Body of pancreas (tissue), 4 donors: ENCODE measurements at regions not wholly inside any gene's neighbourhood (a gene's known extent, or its start where the extent isn't known, plus 50 kb on each side); places are given as distances from the start of the nearest gene placed in this dataset.

ENCODE experiments used
- ATAC-seq: fragments of 150-250 bp; one replicate; pipeline ENCODE4 v1.9.1; 2016
- DNase-seq, 4 donors: peaks; one replicate each; pipeline ENCODE4 v3.0.0-alpha.2; 2019
- H3K27ac ChIP-seq, 4 donors: fragments of 200-600 bp; sonication (generic); 1 replicate in 3 of 4; 2 replicates in 1 of 4; pipeline versions ENCODE4 v1.5.1 to v1.6.1; 2016 to 2019; ENCODE audit warnings: mild to moderate bottlenecking in 1 of 4, mixed read lengths in 1 of 4, moderate library complexity in 1 of 4
- H3K27me3 ChIP-seq, 2 donors: fragments of 200-600 bp; sonication (generic); one replicate each; pipeline ENCODE4 v1.6.0; 2016; ENCODE audit warnings: mild to moderate bottlenecking in 1 of 2
- H3K36me3 ChIP-seq, 2 donors: fragments of 200-600 bp; sonication (generic); replicated peaks in 1 of 2; 2 replicates each; pipeline ENCODE4 v1.5.1; 2016; ENCODE audit warnings: low read depth in 2 of 2; ENCODE audit not compliant: insufficient read depth in 1 of 2
- H3K4me1 ChIP-seq: fragments of 200-600 bp; sonication (generic); one replicate; pipeline ENCODE4 v1.6.0; 2016
- H3K4me3 ChIP-seq, 2 donors: fragments of 200-600 bp; sonication (generic); 1 replicate in 1 of 2; 2 replicates in 1 of 2; pipeline ENCODE4 v1.5.1; 2016 to 2019
- H3K9me3 ChIP-seq, 3 donors: fragments of 200-600 bp; sonication (generic); 1 replicate in 2 of 3; 2 replicates in 1 of 3; pipeline ENCODE4 v1.5.1; 2016
- POLR2A ChIP-seq, 3 donors: fragments of 450-650 bp; IDR thresholded peaks; one replicate each; pipeline ENCODE4 v1.6.1; 2016; ENCODE audit warnings: antibody characterized with exemption in 3 of 3, mild to moderate bottlenecking in 2 of 3
- WGBS, 2 donors: methylation state at CpG; one replicate each; pipeline ENCODE4 v1.1.5; 2017; 5-methylcytosine and 5-hydroxymethylcytosine counted together
- intact Hi-C: fragments of 100-400 bp; cut with DNase I; formaldehyde crosslinking; loops from one replicate; pipeline ENCODE4 v1.15.1; 2023
- TF ChIP-seq, protein P1 (sequence below), 7 experiments: fragments of 450-650 bp in 4 of 7; fragments of 200-600 bp in 3 of 7; sonication (generic) in 3 of 7; IDR thresholded peaks; one replicate each; pipeline ENCODE4 v1.5.1; 2016 to 2019; ENCODE audit warnings: antibody characterized with exemption in 7 of 7

GRCh38 chr10:88120075-88120474 lies 256.6 kb downstream of the PTEN start:
- Histone ChIP-seq H3K27ac (no peak overlapping the region), H3K9me3 (no peaks in the 10 kb centered on the region), H3K27me3 (no peaks in the 10 kb centered on the region), H3K4me3 (no peak overlapping the region), H3K36me3 (no peaks in the 10 kb centered on the region), H3K4me1 (peaks cover 4% of the 10 kb centered on the region)
- no peak for TF ChIP-seq POLR2A (IDR thresholded peaks at IDR 0.05)
- TF ChIP-seq, protein P1, sequence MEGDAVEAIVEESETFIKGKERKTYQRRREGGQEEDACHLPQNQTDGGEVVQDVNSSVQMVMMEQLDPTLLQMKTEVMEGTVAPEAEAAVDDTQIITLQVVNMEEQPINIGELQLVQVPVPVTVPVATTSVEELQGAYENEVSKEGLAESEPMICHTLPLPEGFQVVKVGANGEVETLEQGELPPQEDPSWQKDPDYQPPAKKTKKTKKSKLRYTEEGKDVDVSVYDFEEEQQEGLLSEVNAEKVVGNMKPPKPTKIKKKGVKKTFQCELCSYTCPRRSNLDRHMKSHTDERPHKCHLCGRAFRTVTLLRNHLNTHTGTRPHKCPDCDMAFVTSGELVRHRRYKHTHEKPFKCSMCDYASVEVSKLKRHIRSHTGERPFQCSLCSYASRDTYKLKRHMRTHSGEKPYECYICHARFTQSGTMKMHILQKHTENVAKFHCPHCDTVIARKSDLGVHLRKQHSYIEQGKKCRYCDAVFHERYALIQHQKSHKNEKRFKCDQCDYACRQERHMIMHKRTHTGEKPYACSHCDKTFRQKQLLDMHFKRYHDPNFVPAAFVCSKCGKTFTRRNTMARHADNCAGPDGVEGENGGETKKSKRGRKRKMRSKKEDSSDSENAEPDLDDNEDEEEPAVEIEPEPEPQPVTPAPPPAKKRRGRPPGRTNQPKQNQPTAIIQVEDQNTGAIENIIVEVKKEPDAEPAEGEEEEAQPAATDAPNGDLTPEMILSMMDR (IDR thresholded peaks at IDR 0.05): no peak
- DNase-seq (no peak), ATAC-seq (no peak)
- WGBS, 2 donors: 67 to 74% methylated on average over 8 of the region's 8 CpGs
- intact Hi-C loops: no loop called here

DNA sequence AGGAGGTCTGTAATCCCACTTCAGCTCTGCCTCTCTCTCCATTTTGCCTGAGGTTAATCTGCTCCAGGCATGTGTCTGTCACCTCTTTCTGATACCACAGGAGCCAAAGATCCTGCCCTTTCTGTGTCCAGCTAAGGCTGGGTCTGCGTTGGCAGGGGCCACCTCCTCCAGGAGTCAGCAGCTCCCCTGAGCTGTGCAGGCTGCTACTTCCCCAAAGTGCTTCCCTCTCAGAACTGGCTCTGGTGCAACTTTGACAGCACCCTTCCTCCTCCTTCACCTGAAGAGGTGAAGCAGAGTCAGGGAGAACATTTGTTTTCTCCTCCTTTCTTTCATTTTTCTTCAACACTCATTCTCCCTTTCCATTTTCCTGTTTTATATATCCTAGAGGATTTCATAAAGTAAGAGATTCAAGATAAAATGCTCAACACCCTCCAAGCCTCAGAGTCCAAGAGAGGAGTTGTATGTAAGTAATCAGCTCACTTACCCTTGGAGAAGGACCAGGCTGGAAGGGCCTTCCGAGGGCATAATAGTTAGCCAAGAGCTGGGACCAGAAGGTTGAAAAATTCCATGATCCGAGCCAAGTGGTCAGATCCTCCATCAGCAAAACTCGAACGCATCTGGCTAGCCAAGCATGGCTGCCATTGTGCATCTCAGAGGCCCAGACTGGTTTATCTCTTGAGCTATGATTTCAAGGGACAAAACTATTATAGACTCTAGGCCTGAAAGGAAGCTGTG lies 257.3 kb downstream of the PTEN start:
- no peaks in the 10 kb centered on the region for H3K27me3 ChIP-seq
- peaks cover 4% of the 10 kb centered on the region for H3K4me1 ChIP-seq
- H3K4me3 ChIP-seq: no peak overlapping the region
- 66 to 89% methylated on average over 5 of the region's 5 CpGs for WGBS, 2 donors
- no peak for DNase-seq
- no peaks in the 10 kb centered on the region for H3K9me3 ChIP-seq
- TF ChIP-seq POLR2A (IDR thresholded peaks at IDR 0.05): no peak
- no peak overlapping the region for H3K27ac ChIP-seq
- intact Hi-C loops: no loop called here
- no peaks in the 10 kb centered on the region for H3K36me3 ChIP-seq
- no peak for ATAC-seq

GRCh38 chr10:88121361-88121760 lies 257.9 kb downstream of the PTEN start:
- Histone ChIP-seq H3K36me3 (no peaks in the 10 kb centered on the region), H3K4me1 (peaks cover 4% of the 10 kb centered on the region), H3K9me3 (no peaks in the 10 kb centered on the region), H3K4me3 (no peak overlapping the region), H3K27ac (no peak overlapping the region), H3K27me3 (no peaks in the 10 kb centered on the region)
- DNase-seq (no peak), ATAC-seq (no peak)
- WGBS, 2 donors: 91 to 97% methylated on average over 6 of the region's 6 CpGs
- TF ChIP-seq POLR2A (IDR thresholded peaks at IDR 0.05): no peak
- TF ChIP-seq, protein P1 (IDR thresholded peaks at IDR 0.05): no peak
- intact Hi-C loops: no loop called here

- WGBS, 2 donors: 84 to 87% methylated on average over 7 of the region's 7 CpGs
Observed at GRCh38 chr10:88122145-88122544, 258.7 kb downstream of the PTEN start.

GRCh38 chr10:88122576-88122975 lies 259.2 kb downstream of the PTEN start:
- Histone ChIP-seq H3K27ac (no peak overlapping the region), H3K4me3 (no peak overlapping the region), H3K27me3 (no peaks in the 10 kb centered on the region), H3K4me1 (peaks cover 4% of the 10 kb centered on the region), H3K36me3 (no peaks in the 10 kb centered on the region), H3K9me3 (no peaks in the 10 kb centered on the region)
- ATAC-seq (no peak), DNase-seq (no peak)
- 92 to 95% methylated on average over 4 of the region's 4 CpGs for WGBS, 2 donors
- TF ChIP-seq, protein P1 (IDR thresholded peaks at IDR 0.05): no peak
- no peak for TF ChIP-seq POLR2A (IDR thresholded peaks at IDR 0.05)
- intact Hi-C loops: no loop called here

More at GRCh38 chr10:88122145-88122544, 258.7 kb downstream of the PTEN start:
- TF ChIP-seq POLR2A (IDR thresholded peaks at IDR 0.05): no peak
- TF ChIP-seq, protein P1 (IDR thresholded peaks at IDR 0.05): no peak
- DNase-seq (no peak), ATAC-seq (no peak)
- Histone ChIP-seq H3K36me3 (no peaks in the 10 kb centered on the region), H3K27me3 (no peaks in the 10 kb centered on the region), H3K27ac (no peak overlapping the region), H3K4me3 (no peak overlapping the region), H3K4me1 (peaks cover 4% of the 10 kb centered on the region), H3K9me3 (no peaks in the 10 kb centered on the region)
- intact Hi-C loops: no loop called here
